HUES48 (cell line): ENCODE measurements at regions not wholly inside any gene's neighbourhood (a gene's known extent, or its start where the extent isn't known, plus 50 kb on each side); places are given as distances from the start of the nearest gene placed in this dataset.

ENCODE experiments used
- H3K27ac ChIP-seq: one replicate; pipeline ENCODE4 v1.7.0; 2013; ENCODE audit warnings: low read depth, low read length, inconsistent platforms
- H3K27me3 ChIP-seq: 2 replicates; pipeline ENCODE4 v1.6.1; 2013; ENCODE audit warnings: mild to moderate bottlenecking, low read length; ENCODE audit not compliant: control insufficient read depth, insufficient read depth
- H3K36me3 ChIP-seq: 2 replicates; pipeline ENCODE4 v1.6.1; 2013; ENCODE audit warnings: low read length; ENCODE audit not compliant: control insufficient read depth, insufficient read depth
- H3K4me1 ChIP-seq: 2 replicates; pipeline ENCODE4 v1.6.1; 2013; ENCODE audit warnings: mild to moderate bottlenecking, low read length; ENCODE audit not compliant: control insufficient read depth, insufficient read depth
- H3K4me3 ChIP-seq: 2 replicates; pipeline ENCODE4 v1.5.1; 2013; ENCODE audit warnings: mild to moderate bottlenecking, low read depth, low read length
- H3K9ac ChIP-seq: 2 replicates; pipeline ENCODE4 v1.6.1; 2013; ENCODE audit warnings: mild to moderate bottlenecking, low read depth, low read length, moderate library complexity
- H3K9me3 ChIP-seq: 2 replicates; pipeline ENCODE4 v1.6.1; 2013; ENCODE audit warnings: low read length; ENCODE audit not compliant: control insufficient read depth, insufficient read depth

DNA sequence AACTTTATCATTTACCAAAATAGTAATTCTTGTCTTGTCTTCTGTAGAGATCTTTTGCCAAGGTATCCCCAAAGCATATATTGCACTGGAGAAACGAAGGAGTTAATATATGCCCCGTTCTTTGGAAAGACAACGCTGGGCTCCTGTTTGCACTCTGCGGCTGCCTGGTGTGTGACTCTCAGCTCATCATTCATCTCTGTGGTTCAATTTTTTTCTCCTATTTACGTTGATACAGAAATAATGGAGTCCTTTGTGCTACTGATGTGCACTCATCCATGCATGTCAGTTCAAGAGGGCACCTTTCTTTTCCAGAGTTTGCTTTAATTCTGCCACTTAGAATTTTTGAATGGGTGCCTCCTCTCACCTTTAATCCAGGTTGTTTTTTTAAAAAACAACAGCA lies 655.5 kb downstream of the DCDC2C start:
- Histone ChIP-seq H3K4me1 (no peaks in the 10 kb centered on the region), H3K4me3 (no peak overlapping the region), H3K36me3 (no peaks in the 10 kb centered on the region), H3K27me3 (no peaks in the 10 kb centered on the region), H3K27ac (no peak overlapping the region), H3K9me3 (peaks cover 25% of the 10 kb centered on the region), H3K9ac (no peak overlapping the region)

DNA sequence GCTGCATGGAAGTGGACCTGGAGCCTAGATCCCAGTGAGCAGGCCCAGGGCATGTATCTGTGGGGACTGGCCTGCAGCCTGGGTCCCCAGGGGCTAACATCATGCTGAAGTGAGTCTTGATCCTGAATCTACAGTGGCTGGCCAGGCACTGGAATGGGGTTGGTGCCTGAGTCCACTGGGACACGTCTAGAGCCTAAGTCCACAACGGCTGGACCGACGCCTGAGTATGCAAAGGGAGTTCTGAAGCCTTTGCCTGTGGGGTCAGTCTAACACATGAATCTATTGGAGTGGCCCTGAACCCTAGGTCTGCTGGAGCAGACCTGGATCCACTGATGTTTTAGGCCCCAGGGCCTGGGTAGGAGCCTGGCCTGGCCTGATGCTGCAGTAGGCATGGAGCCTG lies 665.5 kb downstream of the DCDC2C start:
- no peaks in the 10 kb centered on the region for H3K27me3 ChIP-seq
- H3K9ac ChIP-seq, result no peak overlapping the region
- H3K4me1 ChIP-seq, result peaks cover 4% of the 10 kb centered on the region; the same call in 1 of the 2 replicates
- peaks cover 10% of the 10 kb centered on the region; the same call in 1 of the 2 replicates for H3K9me3 ChIP-seq
- H3K36me3 ChIP-seq, result no peaks in the 10 kb centered on the region
- H3K4me3 ChIP-seq, result no peak overlapping the region
- no peak overlapping the region for H3K27ac ChIP-seq

DNA sequence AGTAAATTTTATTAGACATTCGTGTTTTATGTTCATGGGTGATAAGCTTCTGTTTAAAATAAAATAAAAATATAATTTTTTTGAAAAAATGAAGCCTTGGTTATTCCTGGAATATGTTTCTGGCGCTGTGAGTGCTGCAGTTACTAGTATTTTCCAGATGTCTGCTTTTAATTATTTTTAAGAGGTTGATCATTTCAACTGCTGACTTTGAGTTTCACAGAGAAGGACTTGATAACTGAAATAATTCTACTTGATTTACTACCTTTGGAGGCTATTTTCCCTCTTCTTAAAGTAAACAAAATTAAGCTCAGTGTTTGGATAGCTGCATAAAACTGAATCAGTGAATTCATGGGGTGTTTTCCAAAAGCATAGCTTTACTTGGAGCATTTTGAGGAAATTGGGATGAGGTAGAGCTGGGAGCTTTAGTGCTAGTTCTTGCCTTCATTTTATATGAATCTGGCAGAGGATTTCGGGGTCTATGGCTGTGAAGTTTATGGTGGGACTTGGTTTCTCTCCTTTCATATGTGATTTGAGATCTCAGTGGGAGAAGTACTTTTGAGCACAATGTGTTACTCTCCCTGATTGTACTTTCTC lies 666.5 kb downstream of the DCDC2C start:
- Histone ChIP-seq H3K27ac (no peak overlapping the region), H3K36me3 (no peaks in the 10 kb centered on the region), H3K27me3 (no peaks in the 10 kb centered on the region), H3K4me1 (no peaks in the 10 kb centered on the region), H3K9me3 (peaks cover 15% of the 10 kb centered on the region; the same call in 1 of the 2 replicates), H3K4me3 (no peak overlapping the region), H3K9ac (no peak overlapping the region)

DNA sequence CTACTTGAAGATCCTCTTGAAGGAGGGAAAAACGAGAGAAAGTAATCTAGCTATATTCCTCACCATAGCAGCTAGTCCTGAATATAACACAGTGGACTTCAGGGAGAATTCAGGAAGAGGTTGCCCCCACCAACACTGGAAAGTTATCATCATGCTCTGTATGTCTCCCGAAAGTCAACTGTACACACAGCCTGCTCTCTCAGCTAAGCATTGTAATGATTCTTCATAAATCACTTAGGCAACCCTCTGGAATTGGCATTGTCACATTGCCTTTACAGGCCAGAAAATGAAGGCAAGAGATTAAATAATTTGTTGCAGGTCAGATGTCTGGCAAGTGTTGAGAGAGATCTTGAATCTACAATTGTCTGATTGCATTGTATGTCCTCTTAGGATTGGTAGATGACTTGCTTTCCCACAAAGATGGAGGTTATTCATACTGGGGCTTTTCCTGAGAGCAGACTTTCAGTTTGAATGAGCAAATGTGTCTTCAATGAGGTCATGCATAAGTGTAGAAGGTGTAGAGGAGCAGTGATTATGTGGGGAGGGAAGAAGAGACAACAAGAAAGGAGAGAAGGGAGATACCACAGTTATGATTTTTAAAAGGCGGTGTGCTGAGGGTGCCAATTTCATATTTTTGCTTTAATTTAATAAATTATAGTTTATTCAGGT lies 667.2 kb downstream of the DCDC2C start:
- no peak overlapping the region for H3K27ac ChIP-seq
- no peaks in the 10 kb centered on the region for H3K36me3 ChIP-seq
- no peaks in the 10 kb centered on the region for H3K27me3 ChIP-seq
- no peak overlapping the region for H3K4me3 ChIP-seq
- H3K4me1 ChIP-seq, result no peaks in the 10 kb centered on the region
- H3K9ac ChIP-seq, result no peak overlapping the region
- peaks cover 19% of the 10 kb centered on the region for H3K9me3 ChIP-seq

DNA sequence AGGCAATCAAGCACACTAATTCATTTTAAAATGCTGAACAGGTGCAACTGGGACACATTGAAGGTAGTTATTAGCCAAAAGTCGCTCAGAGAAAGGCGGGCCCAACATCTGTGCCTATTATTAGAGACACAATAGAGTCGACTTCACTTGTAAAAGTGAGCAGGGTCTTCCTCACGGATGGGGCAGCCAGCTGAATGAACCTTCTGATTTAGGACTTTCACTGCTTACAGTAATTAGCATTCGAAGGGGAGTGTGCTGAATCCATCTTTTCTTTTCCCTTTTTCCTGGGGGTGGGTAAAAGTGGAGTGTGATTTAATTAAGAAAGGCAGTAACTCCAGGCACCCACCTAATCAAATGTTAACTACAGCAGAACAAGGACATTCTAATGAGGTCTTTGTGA lies 677.7 kb downstream of the DCDC2C start:
- Histone ChIP-seq H3K9me3 (peaks cover 3% of the 10 kb centered on the region), H3K4me1 (peaks cover 24% of the 10 kb centered on the region), H3K4me3 (peak overlapping the region; percentile 20; the same call in 1 of the 2 replicates), H3K9ac (peak overlapping the region; percentile 19; the same call in 1 of the 2 replicates), H3K27me3 (no peaks in the 10 kb centered on the region), H3K36me3 (no peaks in the 10 kb centered on the region), H3K27ac (peak overlapping the region; percentile 83)

DNA sequence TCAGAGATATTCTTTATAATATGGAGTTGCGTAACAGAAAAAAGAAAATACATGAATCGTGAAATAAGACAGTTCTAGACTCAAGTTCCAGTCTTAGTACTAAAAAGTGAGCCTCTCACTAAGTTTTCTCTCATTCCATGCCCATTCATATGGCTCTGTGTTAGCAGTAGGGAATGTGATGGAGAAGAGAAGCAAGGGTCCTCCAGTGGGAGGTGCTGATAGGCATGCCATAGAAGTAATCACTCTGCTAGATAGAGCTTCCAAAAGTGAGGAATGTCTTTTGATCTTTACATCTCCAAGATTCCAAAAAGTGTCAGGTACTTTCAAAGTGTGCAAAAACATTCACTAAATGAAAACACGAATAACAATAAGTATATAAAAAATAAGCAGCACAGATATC lies 678.4 kb downstream of the DCDC2C start:
- no peaks in the 10 kb centered on the region for H3K27me3 ChIP-seq
- no peak overlapping the region for H3K9ac ChIP-seq
- H3K9me3 ChIP-seq, result peaks cover 4% of the 10 kb centered on the region
- peaks cover 24% of the 10 kb centered on the region for H3K4me1 ChIP-seq
- peak overlapping the region; percentile 81 for H3K27ac ChIP-seq
- H3K4me3 ChIP-seq, result no peak overlapping the region
- H3K36me3 ChIP-seq, result no peaks in the 10 kb centered on the region

DNA sequence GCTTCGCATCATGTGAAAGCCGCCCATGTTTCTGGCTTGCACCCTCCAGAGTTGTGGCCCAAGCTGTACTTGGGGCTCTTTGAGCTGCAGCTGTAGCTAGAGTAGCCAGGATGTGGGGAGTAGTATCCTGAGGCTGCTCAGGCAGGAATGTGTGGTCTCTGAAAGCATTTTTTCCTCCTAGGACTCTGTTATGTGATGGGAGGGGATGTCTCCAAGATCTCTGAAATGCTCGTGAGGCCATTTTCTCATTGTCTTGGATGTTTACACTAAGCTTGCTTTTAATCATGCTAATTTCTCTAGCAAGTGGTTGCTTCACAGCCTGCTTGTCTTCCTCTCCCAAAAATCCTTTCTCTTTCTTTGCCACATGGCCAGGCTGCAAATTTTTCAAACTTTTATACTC lies 687.6 kb downstream of the DCDC2C start:
- Histone ChIP-seq H3K4me3 (no peak overlapping the region), H3K9me3 (peaks cover 33% of the 10 kb centered on the region), H3K9ac (no peak overlapping the region), H3K4me1 (peaks cover 10% of the 10 kb centered on the region; the same call in 1 of the 2 replicates), H3K27me3 (no peaks in the 10 kb centered on the region), H3K36me3 (no peaks in the 10 kb centered on the region), H3K27ac (peak overlapping the region; percentile 61)

DNA sequence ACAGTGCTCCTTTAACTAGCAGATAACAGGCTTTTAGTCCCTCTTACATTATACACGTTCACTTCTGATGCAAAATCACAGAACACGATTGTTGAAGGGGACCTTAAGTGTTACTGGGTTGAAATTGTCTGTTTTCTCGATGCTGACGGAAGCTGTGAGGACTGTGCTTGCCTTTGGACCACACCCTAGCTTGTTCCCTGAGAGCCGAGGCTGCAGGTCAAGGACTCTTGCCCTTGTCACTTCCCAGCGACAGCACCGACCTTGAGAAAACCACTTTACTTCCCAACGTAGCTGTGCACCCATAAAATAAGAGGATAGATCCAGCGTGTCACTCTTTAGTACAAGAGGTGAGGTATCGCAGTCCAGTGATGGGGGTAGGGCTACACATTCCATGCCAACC lies 701.0 kb downstream of the DCDC2C start:
- Histone ChIP-seq H3K27ac (no peak overlapping the region), H3K36me3 (no peaks in the 10 kb centered on the region), H3K9ac (no peak overlapping the region), H3K27me3 (no peaks in the 10 kb centered on the region), H3K4me3 (no peak overlapping the region), H3K9me3 (peaks cover 10% of the 10 kb centered on the region), H3K4me1 (no peaks in the 10 kb centered on the region)

DNA sequence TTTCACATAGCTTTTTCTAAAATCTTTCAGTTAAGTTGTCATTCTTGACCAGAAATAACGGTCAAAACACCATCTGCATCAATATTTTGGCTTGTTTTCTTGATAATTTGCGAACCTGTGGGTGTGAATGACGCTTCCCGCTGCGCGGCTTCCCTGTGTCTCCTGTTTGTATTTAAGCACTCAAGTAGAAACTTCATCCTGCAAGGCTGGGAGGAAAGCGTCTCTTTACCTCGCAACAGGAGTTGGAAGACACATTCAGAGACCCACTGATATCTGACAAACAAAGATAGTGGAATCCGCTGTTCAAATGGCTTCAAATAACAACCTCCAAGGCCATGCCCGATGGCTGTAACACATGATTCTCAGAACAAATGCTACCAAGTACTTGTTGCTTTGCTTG lies 704.9 kb downstream of the DCDC2C start:
- H3K27me3 ChIP-seq, result no peaks in the 10 kb centered on the region
- H3K36me3 ChIP-seq, result no peaks in the 10 kb centered on the region
- no peak overlapping the region for H3K9ac ChIP-seq
- no peaks in the 10 kb centered on the region for H3K4me1 ChIP-seq
- no peak overlapping the region for H3K4me3 ChIP-seq
- no peaks in the 10 kb centered on the region for H3K9me3 ChIP-seq
- H3K27ac ChIP-seq, result no peak overlapping the region

DNA sequence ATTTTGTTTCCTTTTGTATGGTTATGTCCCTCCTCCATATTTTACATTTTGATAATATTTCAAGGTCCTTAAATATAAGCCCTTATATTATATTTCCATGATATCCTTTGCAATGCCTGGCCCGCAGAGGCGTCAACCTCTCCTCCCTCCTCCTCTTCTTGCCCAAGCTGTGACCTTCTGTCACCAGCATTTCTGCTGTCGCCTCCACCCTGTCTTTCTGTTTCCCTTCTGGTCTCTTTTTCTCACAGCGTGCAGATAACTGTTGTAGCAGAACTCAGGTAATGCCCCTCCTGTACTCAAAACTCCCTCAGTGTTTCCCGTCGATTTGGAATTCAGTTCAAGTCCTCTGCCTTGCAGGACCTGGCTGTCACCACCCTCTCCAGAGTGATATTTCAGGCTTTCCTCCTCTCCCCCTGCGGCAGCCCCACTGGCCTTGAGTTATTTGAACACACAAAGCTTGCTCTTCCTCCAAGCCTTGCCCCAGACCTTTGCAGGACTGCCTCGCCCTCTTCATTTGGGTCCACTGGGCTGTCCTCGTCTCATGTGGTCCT lies 709.3 kb downstream of the DCDC2C start:
- H3K9ac ChIP-seq, result no peak overlapping the region
- H3K9me3 ChIP-seq, result no peaks in the 10 kb centered on the region
- no peak overlapping the region for H3K4me3 ChIP-seq
- H3K4me1 ChIP-seq, result no peaks in the 10 kb centered on the region
- H3K27me3 ChIP-seq, result no peaks in the 10 kb centered on the region
- H3K27ac ChIP-seq, result no peak overlapping the region
- H3K36me3 ChIP-seq, result no peaks in the 10 kb centered on the region

DNA sequence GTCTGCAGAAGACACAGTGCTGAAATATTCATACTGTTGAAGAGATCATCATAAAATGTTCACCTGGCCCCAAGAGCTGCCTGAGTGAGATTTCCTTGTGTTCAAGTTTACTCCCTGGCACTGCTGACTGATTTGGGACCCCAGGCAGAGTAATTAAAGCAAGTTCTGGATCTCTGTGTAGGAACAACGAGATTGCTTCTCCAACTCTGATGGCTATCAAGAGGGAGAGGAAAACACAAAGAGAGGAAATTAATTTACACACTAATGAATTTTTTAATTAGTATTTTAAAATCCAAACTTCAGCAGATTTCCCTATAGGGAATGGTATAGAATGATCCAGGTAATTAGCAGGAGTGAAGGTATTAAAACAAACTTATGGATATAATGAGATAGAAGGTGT lies 711.8 kb downstream of the DCDC2C start:
- H3K27ac ChIP-seq, result no peak overlapping the region
- H3K4me1 ChIP-seq, result 0 out of 2 replicates have a peak, but pooled peaks cover 2% of the 10 kb centered on the region
- no peak overlapping the region for H3K4me3 ChIP-seq
- no peaks in the 10 kb centered on the region; the same call in 1 of the 2 replicates for H3K9me3 ChIP-seq
- no peaks in the 10 kb centered on the region for H3K27me3 ChIP-seq
- no peak overlapping the region for H3K9ac ChIP-seq
- H3K36me3 ChIP-seq, result no peaks in the 10 kb centered on the region
